Activated gamma-delta T cell treated with Interleukin-2 at 50 U/mL for 16 hours (primary cell): ENCODE measurements at regions not wholly inside any gene's neighbourhood (a gene's known extent, or its start where the extent isn't known, plus 50 kb on each side); places are given as distances from the start of the nearest gene placed in this dataset.
"Not testable (repeated sequence)": the region's sequence is repeated elsewhere in the genome, so short reads cannot be mapped to it uniquely, and the experiment has no call there.

ENCODE experiments used
- DNase-seq: peaks from one replicate; pipeline ENCODE4 v3.0.0-alpha.2; 2020

DNA sequence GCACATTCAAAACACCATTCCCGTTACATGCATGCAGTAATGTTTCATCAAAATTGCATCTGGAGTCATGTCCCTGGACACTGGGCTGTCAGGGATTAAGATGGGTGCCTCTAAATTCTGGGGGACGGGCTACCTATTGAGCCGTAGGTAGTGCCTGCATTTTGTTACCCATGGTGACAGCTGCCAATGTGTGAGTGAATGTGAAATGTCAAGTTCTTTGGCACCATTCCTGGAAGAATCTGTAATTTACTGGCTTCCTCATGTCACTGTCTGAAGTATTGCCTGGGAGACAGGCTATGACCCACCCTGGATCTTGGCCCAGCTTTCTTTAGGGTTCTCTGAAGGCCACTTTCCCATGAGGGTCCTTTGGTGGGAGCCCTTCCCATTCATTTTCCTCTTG is 266.1 kb downstream of the TSHZ3 start:
- no peak for DNase-seq

DNA sequence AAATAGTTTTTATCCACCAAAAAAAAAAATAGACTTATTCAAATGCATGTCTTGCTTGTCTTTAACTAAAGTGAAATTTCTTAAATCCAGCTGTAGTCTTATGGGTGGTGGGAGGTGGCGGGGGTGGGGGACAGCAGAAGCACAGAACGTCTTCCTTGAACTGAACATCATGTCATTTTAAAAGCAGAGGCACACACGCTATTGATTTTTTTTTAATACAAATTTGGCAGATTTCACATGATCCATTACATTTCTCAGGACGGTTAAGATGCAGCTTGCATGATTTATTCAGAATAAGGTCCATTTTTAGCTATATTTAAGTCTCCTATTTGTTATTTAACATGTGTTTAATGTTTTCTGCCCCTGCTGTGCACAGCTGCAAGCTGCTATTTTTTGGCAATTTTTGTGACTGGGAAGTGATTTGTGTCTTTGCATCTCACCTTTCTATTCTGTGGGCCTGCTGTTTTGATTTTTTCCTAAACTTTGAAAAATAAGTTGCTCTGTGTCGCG is 274.0 kb downstream of the TSHZ3 start:
- no peak for DNase-seq

DNA sequence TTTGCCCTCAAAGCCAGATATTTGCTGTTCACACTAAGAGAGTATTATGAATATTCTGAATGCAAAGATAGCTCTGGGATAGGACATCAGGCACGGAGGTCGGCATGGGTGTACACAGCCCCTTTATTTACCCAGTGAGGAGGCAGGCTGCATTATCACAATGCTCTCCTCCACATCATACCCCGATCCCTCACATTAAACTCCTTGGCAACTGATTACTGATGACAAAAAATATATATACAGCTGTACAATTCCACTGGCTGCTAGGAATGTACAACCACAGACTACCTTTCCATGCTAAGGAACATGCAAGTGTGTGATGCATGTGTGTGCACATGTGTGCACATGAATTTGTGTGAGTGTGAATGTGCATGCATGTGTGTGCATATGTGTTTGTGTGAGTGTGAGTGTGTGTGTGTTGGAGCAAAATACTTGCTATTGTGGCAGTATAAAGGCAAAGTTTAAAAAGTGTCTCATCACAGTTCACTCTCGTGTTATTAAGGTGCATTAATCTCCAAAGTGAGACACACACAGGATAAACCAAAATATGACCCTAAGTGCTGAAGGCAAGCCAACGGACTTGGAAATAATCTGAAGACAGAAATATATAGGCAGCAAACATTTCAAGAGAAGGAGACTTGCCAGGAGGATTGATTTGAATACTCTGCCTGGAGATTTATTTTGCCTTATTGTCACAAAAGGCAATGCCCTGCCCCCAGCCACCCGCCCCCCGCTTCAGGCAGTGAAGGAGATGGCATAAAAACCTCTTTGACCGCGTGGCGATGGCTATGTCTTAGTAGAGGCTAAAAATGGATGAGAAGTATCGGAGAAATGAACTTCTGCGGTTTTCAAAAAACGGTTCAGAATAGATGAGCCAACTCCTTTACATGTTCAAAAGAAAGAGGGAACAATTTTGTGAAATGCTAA is 274.8 kb downstream of the TSHZ3 start:
- DNase-seq, result no peak

DNA sequence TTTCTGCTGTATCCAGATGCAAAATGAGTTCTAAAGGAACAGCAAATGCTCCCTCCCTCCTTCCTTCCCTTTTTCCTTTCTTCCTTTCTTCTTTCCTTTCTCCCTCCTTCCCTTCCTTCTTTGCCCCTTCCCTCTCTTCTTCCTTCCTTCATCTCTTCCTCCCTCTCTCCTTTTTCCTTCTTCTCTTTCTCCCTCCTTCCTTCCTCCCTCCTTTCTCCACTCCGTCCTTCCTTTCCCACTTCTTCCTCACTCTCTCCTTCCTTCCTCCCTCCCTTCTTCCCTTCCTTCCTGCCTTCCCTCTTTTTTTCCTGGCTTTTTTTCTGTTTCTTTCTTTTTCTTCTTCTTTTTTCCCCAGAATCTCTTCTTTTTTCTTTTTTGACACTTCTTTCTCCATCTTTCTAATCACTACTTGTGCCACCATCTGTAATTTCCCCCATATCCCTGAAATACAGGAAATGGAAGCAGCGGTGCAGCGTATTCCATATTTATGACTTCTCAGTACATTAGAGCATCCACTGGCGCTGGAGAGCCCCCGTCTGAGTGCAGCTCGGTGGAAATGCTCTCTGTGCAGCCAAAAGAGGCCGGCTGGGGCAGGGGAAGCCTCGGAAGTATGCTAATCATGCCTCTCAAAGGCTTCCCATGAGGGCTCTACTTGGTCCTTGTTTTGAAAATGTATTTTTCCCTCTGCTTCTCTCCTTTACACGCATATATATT is 275.6 kb downstream of the TSHZ3 start:
- no peak for DNase-seq

DNA sequence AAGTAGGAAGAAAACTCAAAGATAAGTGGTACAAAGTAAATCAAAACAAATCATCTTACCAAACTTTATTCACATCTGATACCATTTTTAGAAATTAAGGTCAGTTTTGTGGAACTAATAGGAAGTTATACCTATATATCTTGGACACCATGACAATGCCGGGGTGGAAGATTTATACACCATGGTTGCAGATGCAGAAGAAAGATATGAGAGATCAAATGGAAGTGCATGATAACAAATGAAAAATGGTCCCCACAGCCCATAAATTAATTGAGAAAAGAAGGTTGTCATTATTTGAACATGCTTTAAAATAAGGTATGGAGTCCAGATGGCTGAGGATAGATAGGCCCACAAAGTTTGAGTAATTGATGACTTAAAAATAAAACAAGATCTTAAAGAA is 276.8 kb downstream of the TSHZ3 start:
- DNase-seq, result no peak

DNA sequence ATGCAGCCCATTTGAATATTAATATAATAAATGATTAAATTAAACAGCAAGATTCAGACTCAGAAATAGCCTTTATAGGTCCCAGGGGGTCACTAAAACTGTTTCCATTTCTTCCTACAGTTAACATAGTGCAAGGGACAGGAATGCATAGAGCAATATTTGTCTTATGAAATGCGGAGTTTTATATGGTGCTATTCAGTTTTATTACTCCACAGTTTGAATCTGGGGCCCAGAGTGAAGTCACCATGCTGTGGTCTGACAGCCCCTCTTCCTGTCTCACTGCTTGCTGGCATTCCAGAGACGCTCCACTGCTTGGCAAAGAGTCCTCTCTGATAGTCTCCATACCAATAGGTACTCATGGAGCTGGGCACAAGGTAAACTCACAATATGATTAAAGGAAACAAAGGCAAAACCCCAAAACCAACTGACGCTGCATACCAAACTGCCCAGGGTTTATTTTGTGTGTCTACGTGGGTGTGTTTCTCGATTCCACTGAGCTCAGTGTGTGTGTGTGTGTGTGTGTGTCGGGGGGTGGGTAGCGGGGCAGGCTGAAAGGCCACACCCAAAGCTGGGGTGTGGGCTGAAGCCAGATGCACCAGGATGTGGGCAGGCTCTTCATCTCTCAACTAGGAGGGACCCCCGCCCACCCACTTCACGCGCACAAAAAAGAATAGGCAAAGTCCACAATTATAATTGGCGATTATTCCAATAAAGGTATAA is 277.9 kb downstream of the TSHZ3 start:
- no peak for DNase-seq

DNA sequence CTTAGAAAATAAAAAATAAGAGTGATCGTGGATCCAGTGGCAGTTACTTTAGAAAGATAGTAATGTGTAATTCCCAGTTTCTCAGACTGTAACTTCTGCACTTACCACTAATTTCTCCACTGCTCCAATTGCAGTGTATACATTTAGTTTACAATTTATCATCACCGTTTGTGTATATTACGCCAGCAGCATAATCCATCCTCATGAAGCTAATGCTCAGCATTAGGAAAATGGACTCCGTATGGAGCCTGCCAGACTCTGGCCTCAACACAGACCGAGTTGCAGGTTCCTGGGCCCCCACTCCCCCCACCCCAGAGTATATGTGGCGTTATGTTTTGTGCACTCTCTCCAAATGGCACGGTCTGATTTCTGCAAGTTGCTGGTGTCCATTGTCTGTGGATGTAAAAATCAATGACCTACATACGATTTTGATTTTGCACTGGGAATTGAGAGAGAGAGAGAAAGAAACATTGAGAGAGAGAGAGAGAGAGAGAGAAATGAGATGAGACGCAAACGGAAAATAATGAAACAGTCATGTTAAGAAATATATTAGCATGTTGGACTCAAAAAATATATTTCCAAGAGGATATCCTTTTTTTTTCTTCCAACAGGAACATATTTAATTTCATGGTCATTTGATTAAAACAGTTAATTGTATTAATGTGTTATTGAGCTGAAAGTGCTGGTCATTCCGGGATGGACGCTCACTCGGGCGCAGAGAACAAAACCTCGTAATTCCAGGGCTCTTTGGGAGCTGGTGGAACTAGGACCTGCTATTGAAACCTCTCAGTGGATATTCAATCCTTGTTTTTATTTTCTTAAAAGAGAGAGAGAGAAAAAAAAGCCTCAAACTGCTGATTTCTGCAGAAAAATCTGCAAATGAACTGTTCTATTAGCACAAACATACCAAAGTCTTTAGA is 278.8 kb downstream of the TSHZ3 start:
- DNase-seq, result no peak

DNA sequence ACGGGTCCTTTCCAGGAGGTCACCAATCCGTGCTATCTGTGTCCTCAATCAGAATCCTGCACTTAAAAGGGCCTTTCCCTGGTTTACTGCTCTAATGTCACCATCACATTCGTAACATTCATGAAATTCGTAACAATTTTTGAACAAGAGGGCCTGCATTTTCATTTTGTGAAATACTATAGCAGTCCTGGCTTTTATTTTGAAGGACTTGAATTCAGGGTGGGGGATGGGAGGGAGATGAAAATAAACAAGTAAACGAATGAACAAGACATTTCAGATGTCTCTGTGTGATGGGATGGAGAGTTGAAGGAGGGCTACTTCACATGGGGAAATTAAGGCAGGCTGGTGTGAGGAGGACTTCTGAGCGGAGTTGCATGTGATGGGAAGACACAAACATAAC is 281.0 kb downstream of the TSHZ3 start:
- DNase-seq, result no peak

DNA sequence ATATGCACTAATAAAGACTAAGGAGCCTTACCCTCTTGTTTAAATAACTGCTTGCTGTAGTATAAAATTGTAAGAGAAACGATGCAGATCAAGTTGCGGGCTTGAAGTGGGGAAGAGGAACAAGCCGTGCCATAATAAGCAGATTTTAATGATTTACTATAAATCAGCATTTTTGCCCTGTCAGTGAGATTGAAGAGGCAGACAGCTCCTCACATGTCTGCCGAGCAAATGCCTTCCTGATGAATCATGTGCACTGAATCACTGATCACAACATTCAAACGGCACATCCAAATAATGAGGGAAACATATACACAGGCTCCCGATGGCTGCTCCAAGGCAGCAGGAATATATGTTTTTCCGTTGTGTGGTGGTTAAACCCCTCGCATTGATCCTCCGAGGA is 282.9 kb downstream of the TSHZ3 start:
- no peak for DNase-seq

DNA sequence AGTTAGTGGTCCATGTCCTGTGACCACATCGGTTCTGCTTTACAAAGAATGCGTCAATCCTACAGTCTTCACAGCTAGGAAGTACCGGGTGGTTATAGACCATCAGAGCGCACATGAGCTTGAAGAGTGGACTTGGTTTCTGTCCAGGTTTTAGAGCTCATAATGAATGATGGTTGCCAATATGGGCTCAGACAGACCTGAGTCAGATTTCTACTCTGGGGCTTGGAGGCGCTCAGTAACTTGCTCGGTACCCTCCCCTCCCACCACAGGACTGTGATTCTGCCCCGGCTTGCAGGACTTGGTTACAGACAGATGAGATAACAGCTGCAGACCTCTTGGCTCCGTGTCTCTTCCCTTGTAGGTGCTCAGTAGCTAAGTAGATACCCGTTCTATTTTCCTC is 284.7 kb downstream of the TSHZ3 start:
- no peak for DNase-seq

DNA sequence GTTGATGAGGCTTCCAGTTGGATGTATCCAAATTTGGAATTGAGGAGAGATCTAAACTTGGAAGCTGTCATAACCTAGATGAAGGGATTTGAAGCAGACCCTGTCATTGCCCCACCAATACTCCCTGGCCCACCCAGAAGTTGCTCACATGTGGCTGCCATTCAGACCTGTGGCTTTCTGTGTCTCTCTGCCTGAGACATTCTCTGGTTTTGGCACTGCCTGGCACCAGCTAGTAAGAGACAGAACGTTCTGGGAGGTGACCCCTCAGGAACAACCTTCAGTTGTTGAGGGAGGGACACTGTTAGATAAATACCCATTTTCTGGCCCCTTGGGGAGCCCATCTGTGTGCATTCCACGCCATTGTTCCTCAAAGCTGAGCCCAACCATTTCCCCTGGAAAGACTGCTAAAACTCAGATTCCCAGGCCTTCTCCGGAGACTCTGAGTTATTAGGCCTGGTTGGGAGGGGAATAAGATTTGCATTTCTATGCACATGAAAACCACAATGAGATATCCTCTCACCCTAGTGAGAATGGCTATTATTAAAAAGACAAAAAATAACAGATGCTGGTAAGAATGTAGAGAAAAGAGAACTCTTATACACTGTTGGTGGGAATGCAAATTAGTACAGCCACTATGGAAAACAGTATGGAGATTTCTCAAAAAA is 290.4 kb downstream of the TSHZ3 start:
- DNase-seq, result no peak

DNA sequence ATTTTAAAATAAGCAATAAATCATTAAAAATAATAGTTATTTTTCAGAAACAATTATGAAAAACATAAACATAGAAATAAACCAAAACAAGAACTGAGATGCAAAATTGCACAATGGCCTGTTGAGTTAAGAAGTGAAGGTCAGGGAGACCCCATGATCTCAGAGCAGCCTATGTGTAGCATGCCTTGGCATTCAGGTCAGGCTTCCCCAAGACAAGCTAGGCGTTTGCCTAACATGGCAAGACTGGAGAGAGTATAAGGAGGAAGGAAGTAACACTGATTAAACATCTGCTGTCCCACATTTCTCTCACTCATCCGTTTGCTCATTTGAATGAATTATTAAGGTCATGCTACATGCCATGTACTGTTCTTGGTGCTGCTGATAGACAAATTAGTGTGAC is 291.8 kb downstream of the TSHZ3 start:
- DNase-seq, result no peak

DNA sequence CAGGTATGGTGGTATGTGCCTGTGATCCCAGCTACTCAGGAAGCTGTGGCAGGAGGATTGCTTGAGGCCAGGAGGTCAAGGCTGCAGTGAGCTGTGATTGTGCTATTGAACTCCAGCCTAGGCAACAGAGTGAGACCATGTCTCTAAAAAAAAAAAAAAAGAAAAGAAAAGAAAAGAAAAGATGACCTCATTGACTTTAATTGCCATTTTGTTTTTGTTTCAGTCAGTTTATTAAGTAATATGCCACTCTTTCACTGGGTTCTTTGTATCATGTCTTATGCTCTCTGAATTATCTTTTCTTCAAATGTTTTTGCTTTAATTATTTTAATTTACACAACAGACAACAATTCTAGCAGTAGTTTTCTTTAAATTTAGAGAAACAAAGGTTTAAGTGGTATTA is 293.8 kb downstream of the TSHZ3 start:
- DNase-seq, result no peak

DNA sequence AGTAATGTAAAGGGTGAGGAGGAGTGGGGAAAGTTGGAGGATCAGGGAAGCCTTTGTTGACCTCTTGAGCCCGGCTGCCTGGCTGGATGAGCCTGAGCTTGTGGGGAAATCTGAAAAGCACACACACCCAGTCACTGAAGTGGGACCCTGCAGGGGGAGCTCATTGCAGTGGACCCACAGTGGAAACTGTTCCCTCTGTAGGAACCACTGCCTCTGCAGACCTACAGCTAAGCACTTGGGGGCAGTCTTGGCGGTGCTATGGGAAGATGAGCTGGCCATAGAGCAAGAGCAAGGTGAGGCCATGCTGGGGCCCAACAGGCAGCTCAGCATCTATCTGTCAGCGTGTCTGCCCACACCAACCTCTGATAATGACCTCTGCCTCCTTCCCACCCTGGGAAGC is 294.8 kb downstream of the TSHZ3 start:
- DNase-seq, result peak; percentile 4

DNA sequence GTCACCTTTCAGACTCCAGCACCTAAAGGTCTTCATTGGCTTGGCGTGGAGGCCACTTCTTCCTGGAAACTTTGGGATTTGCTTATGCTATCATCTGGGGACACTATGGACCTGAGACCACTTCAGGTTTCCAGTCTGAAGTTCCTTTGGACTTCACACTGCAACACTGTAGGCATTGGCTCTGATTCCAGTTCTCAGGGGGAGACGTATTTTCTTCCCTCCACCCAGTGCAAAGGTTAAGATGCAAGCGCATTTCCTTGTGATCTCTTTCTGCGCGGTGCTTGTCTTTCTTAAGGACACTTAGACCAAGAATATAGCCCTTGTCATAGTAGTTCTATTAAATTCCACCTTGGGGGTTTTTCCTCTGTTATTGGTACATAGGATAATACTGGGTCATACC is 299.8 kb downstream of the TSHZ3 start:
- no peak for DNase-seq

DNA sequence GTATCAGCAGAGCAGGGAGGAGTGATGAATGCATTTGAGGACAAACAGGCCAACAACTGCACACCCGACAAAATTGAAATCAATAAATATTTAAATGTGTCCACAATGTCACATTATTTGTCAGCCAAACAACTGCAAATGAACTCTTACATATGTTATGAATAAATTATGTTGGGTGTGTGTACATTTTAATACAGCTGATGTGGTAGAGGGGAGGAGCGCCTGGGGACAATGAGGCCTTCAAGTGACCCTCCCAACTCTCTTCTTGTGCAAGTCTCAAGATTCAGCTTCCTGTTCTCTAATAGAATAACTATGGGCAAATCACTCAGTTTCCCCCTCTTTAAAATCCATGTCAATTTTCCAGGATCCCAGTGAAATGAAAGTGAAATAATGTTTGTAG is 303.2 kb downstream of the TSHZ3 start:
- DNase-seq, result no peak

DNA sequence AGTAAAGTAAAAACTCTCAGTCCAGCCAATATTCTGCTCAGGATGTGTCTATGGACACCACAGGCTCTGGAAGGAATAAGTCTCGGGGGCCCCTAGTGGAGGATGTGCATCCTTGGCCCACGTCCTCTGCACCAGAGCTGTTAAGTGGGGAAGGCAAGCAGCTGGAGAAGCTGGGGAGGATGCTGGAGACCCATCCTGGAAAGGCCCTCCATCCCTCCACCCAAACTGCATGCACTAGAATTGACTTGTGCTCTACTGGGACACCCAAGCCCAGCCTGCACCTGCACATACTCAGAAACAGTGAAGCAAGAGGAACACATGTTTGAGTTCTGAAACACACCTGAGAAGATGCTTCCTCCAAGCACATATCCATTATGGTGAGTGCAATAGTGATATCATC is 307.8 kb downstream of the TSHZ3 start:
- no peak for DNase-seq

DNA sequence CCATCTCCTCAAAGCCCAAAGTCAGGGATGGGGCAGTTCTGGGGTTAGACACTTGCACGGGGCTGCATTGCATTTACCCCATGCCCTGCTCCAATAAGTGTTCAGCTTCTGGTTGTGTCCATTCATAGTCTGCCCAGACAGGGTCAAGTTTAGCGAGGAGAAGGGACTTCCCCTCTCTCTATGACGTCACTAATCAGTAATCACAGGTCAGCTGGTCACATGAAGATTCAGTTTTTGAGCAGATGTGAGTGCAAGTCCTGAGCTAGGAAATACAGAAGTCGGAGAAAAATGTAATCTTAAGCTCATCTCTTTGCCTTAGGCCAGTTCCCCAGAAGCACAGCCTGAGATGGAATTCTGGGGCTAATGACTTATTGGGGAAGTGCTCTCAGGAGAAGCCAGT is 310.1 kb downstream of the TSHZ3 start:
- DNase-seq, result no peak

DNA sequence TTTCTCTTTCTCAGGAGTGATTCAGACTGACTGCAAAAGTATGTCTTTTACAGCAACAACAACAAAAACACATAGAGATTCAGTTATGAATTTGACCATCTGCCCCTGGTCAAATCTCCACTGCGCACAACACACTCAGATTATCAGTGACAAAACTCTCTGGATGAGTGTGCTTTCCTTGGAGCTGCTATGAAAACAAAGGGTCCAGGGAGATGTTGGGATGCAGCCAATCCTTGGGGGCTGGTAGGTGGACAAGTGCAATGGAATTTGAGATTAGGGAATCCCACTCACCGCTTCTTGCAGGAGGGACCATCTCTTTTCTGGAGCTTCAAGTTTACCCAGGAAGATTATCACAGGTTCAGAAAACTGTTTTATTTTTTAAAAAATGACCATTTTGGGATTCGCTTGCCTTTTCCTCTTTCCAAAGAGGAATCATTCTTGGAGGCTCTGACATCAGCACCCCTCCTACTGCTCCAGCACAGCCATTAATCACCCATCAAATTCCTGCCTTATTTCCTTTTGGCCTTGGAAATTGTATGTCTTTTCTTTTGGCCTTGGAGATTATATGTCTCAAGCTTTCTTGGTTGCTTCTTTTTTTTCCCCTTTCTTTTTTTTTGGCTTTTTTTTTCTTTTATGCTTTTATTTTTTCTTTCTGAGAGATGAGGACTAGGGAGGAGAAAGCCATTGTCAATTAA is 311.8 kb downstream of the TSHZ3 start:
- no peak for DNase-seq

DNA sequence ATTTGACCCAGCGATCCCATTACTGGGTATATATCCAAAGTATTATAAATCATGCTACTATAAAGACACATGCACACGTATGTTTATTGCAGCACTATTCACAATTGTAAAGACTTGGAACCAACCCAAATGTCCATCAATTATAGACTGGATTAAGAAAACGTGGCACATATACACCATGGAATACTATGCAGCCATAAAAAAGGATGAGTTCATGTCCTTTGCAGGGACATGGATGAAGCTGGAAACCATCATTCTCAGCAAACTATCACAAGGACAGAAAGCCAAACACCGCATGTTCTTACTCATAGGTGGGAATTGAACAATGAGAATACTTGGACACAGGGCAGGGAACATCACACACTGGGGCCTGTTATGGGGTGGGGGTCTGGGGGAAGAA is 317.8 kb downstream of the TSHZ3 start:
- DNase-seq, result not testable (repeated sequence)

DNA sequence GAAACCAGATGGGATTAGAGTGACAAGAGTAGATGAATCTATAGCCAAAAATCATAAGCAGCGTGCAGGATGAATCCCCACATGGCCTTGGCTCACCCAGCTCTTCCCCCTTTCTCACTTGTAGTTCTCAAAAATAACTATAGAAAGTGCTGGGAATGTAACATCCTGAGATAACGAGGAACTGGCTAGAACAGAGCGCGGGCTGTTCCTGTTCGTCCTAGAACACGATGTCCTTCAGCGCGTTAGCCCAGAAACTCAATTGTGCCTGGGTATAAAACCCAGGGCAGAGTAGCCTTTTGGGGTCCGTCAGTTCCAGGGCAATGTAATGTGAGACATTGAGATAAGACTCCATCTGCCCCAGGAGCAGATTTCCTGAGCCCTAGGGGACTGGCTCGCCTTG is 326.2 kb downstream of the TSHZ3 start:
- DNase-seq, result no peak
